H1 (cell line): ENCODE measurements at regions not wholly inside any gene's neighbourhood (a gene's known extent, or its start where the extent isn't known, plus 50 kb on each side); places are given as distances from the start of the nearest gene placed in this dataset.

Experiments
- CTCF ChIA-PET: fragments of 300-600 bp; sonication (Branson Sonifier 250); formaldehyde crosslinking; loops from one replicate; lab custom pipeline; 2021; ENCODE audit not compliant: partially characterized antibody; lab: Charles Lee
- POLR2A ChIA-PET: fragments of 300-600 bp; sonication (Branson Sonifier 250); formaldehyde crosslinking; loops from one replicate; lab custom pipeline; 2021; ENCODE audit warnings: inconsistent platforms; ENCODE audit not compliant: partially characterized antibody; lab: Charles Lee
- DNase-seq, 2 experiments: peaks; one replicate each; pipeline versions ENCODE4 v3.0.0 to v3.0.0-alpha.2; 2010 to 2022; ENCODE audit warnings: low spot score in 2 of 2, low read depth in 1 of 2, mixed read lengths in 1 of 2
- FAIRE-seq: peaks from 2 replicates; lab custom pipeline; 2011; peaks lifted over from hg19 to GRCh38; lab: Jason Lieb, UNC
- H2AFZ ChIP-seq: 2 replicates; pipeline ENCODE4 v1.8.1; 2012; ENCODE audit warnings: low read length, inconsistent platforms
- H2AK5ac ChIP-seq: 2 replicates; pipeline ENCODE4 v1.6.1; 2013; ENCODE audit warnings: low read depth, low read length
- H2BK120ac ChIP-seq: replicated peaks from 2 replicates; pipeline ENCODE3; 2013; ENCODE audit warnings: low read depth, low read length, inconsistent platforms
- H2BK12ac ChIP-seq: 2 replicates; pipeline ENCODE4 v1.6.1; 2013; ENCODE audit warnings: low read depth, low read length
- H2BK15ac ChIP-seq: 2 replicates; pipeline ENCODE4 v1.6.1; 2013; ENCODE audit warnings: low read length
- H2BK20ac ChIP-seq: 2 replicates; pipeline ENCODE4 v1.6.1; 2013; ENCODE audit warnings: low read length
- H2BK5ac ChIP-seq: 2 replicates; pipeline ENCODE4 v1.6.1; 2013; ENCODE audit warnings: low read depth, low read length
- H3K14ac ChIP-seq: 2 replicates; pipeline ENCODE4 v1.6.1; 2013; ENCODE audit warnings: inconsistent platforms; ENCODE audit not compliant: insufficient read length
- H3K18ac ChIP-seq: 2 replicates; pipeline ENCODE4 v1.6.1; 2013; ENCODE audit warnings: low read length; ENCODE audit errors: extremely low read depth
- H3K23ac ChIP-seq: 2 replicates; pipeline ENCODE4 v1.6.1; 2013; ENCODE audit warnings: inconsistent platforms; ENCODE audit not compliant: insufficient read length
- H3K23me2 ChIP-seq: 2 replicates; pipeline ENCODE4 v1.6.1; 2013; ENCODE audit warnings: low read depth, low read length
- H3K27ac ChIP-seq: 2 replicates; pipeline ENCODE4 v1.6.1; 2011; ENCODE audit warnings: low read depth, low read length, inconsistent platforms
- H3K27me3 ChIP-seq, 4 experiments: replicated peaks in 1 of 4; 1 replicate in 1 of 4; 2 replicates in 3 of 4; pipeline versions ENCODE4 v1.6.1 to v1.8.1; 2011 to 2013; ENCODE audit warnings: low read length in 3 of 4, mild to moderate bottlenecking in 3 of 4, inconsistent platforms in 2 of 4, mixed read lengths in 2 of 4, moderate library complexity in 1 of 4; ENCODE audit not compliant: control insufficient read depth in 3 of 4, insufficient read depth in 3 of 4; ENCODE audit errors: extremely low read depth in 1 of 4
- H3K36me3 ChIP-seq, 4 experiments: 2 replicates each; pipeline versions ENCODE4 v1.6.1 to v1.8.1; 2011 to 2013; ENCODE audit warnings: mild to moderate bottlenecking in 4 of 4, low read length in 3 of 4, moderate library complexity in 2 of 4, control low read depth in 1 of 4, inconsistent platforms in 1 of 4; ENCODE audit not compliant: insufficient read depth in 4 of 4, control insufficient read depth in 2 of 4
- H3K4ac ChIP-seq: replicated peaks from 2 replicates; pipeline ENCODE3; 2013; ENCODE audit warnings: low read length, low read depth, mixed read lengths, inconsistent platforms; ENCODE audit not compliant: insufficient read length
- H3K4me1 ChIP-seq, 4 experiments: replicated peaks in 1 of 4; 1 replicate in 1 of 4; 2 replicates in 3 of 4; pipeline versions ENCODE4 v1.6.1 to v1.8.1; 2011 to 2013; ENCODE audit warnings: low read length in 3 of 4, inconsistent platforms in 2 of 4, mixed read lengths in 1 of 4; ENCODE audit not compliant: insufficient read depth in 4 of 4, control insufficient read depth in 3 of 4
- H3K4me2 ChIP-seq, 2 experiments: 2 replicates each; pipeline versions ENCODE4 v1.6.1 to v1.8.1; 2011 to 2013; ENCODE audit warnings: low read depth in 2 of 2, low read length in 2 of 2, control low read depth in 1 of 2, inconsistent platforms in 1 of 2, mild to moderate bottlenecking in 1 of 2; ENCODE audit not compliant: insufficient read depth in 1 of 2
- H3K4me3 ChIP-seq, 4 experiments: fragments of 200-600, 300-600 bp in 1 of 4; sonication (generic), shearing (Covaris generic), sonication (Bioruptor Twin) in 1 of 4; 2 replicates each; pipeline versions ENCODE4 v1.5.1 to v1.8.1; 2011 to 2016; ENCODE audit warnings: low read length in 4 of 4, low read depth in 3 of 4, control low read depth in 2 of 4, inconsistent platforms in 2 of 4, mild to moderate bottlenecking in 2 of 4, mixed read lengths in 1 of 4, moderate library complexity in 1 of 4; ENCODE audit not compliant: insufficient read depth in 2 of 4; ENCODE audit errors: extremely low read depth in 1 of 4
- H3K56ac ChIP-seq: replicated peaks from 2 replicates; pipeline ENCODE3; 2013; ENCODE audit warnings: low read depth, mild to moderate bottlenecking, mixed read lengths, low read length, inconsistent platforms; ENCODE audit not compliant: insufficient read length
- H3K79me1 ChIP-seq: 2 replicates; pipeline ENCODE4 v1.6.1; 2013; ENCODE audit warnings: low read depth, low read length, control low read depth
- H3K79me2 ChIP-seq, 2 experiments: 2 replicates each; pipeline versions ENCODE4 v1.6.1 to v1.8.1; 2012 to 2013; ENCODE audit warnings: low read length in 2 of 2, mild to moderate bottlenecking in 2 of 2, inconsistent platforms in 1 of 2; ENCODE audit not compliant: insufficient read depth in 2 of 2, control insufficient read depth in 1 of 2
- H3K9ac ChIP-seq, 4 experiments: replicated peaks in 1 of 4; 1 replicate in 1 of 4; 2 replicates in 3 of 4; pipeline versions ENCODE4 v1.6.1 to v1.8.1; 2011 to 2013; ENCODE audit warnings: low read depth in 3 of 4, low read length in 3 of 4, control low read depth in 2 of 4, mild to moderate bottlenecking in 2 of 4, moderate library complexity in 2 of 4, inconsistent platforms in 1 of 4; ENCODE audit errors: extremely low read depth in 1 of 4
- H3K9me3 ChIP-seq, 2 experiments: 2 replicates each; pipeline versions ENCODE4 v1.6.1 to v1.8.1; 2012 to 2013; ENCODE audit warnings: mild to moderate bottlenecking in 2 of 2, moderate library complexity in 2 of 2, control low read depth in 1 of 2, inconsistent platforms in 1 of 2, low read depth in 1 of 2, low read length in 1 of 2, mixed read lengths in 1 of 2; ENCODE audit not compliant: insufficient read depth in 2 of 2
- H4K20me1 ChIP-seq, 2 experiments: replicated peaks in 1 of 2; 2 replicates each; pipeline versions ENCODE3 to v1.8.1; 2011 to 2013; ENCODE audit warnings: inconsistent platforms in 2 of 2, low read length in 2 of 2, mild to moderate bottlenecking in 1 of 2; ENCODE audit not compliant: insufficient read depth in 2 of 2, control insufficient read depth in 1 of 2
- H4K5ac ChIP-seq: 2 replicates; pipeline ENCODE4 v1.6.1; 2013; ENCODE audit warnings: low read length, low read depth, mixed read lengths, inconsistent platforms; ENCODE audit not compliant: insufficient read length
- H4K8ac ChIP-seq: 2 replicates; pipeline ENCODE4 v1.8.0; 2013; ENCODE audit warnings: mild to moderate bottlenecking, moderate library complexity, low read length, inconsistent platforms; ENCODE audit not compliant: insufficient read depth; ENCODE audit errors: extremely low read depth
- H4K91ac ChIP-seq: replicated peaks from 2 replicates; pipeline ENCODE3; 2013; ENCODE audit warnings: low read length, mixed read lengths, inconsistent platforms; ENCODE audit not compliant: insufficient read length
- JUN ChIP-seq: IDR thresholded peaks from 2 replicates; pipeline ENCODE4 v1.6.1; 2011; ENCODE audit warnings: low read depth, mild to moderate bottlenecking, improper control_type of control experiment, low read length
- MAFK ChIP-seq: IDR thresholded peaks from 2 replicates; pipeline ENCODE4 v1.6.1; 2012; ENCODE audit warnings: low read depth, mild to moderate bottlenecking, improper control_type of control experiment, low read length
- POLR2AphosphoS5 ChIP-seq: IDR thresholded peaks from 2 replicates; pipeline ENCODE4 v1.6.1; 2011; ENCODE audit warnings: low read depth, low read length
- whole genome bisulfite sequencing, 2 experiments: shearing (Covaris generic) in 1 of 2; methylation state at CpG; one replicate each; pipeline versions ENCODE4 v1.1.6 to v1.1.7; 2013 to 2015; ENCODE audit warnings: low lambda C conversion rate in 2 of 2, mixed read lengths in 2 of 2, inconsistent platforms in 1 of 2, low coverage in 1 of 2, missing lambda C conversion rate in 1 of 2; ENCODE audit not compliant: insufficient replicate concordance in 2 of 2, insufficient coverage in 1 of 2, insufficient read length in 1 of 2; ENCODE audit errors: extremely low coverage in 1 of 2, missing lambda C conversion rate in 1 of 2; 5-methylcytosine and 5-hydroxymethylcytosine counted together

DNA sequence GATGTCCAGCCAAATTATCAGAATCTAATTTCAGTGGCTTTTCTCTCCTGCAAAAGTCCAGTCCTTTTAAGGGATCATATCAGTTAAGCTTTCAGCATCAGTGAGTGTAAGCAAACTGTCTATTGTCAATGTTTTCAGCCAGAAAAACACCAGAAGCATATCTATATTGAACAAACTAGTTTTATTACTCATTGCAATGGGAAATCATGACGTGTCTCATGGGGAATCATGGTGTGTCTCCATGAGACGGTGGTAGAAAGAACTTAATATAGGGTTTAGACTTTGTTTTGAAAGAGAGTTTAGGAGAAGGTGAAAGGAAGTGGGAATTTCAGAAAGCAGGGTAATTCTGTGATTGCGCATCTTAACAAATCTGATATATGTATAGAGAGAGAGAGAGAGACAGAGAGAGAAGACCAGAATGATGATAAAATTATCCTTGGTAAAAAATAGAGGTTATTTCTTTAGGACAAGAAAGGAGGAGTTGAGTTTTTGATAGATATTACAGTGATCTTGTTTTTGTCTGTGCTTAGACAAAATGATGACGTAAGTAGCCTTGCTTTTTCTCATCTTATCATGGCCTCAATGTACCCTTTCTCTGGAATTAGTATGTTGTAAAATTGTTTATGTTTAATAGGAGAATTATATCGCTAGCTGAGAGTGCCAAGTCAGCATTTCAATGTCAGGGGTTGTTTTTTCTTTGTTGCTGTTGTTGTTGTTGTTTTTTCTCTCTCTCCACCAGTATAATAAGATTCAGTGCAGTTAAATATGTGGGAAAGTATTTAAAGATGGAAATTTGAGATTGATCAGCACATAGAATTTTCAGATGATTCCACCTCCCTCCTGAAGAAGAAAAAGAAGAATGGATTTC lies 129.9 kb upstream of the OSTN start:
- H3K27me3 ChIP-seq, result no peaks in the 10 kb centered on the region
- FAIRE-seq (no peak), DNase-seq (no peak)
- no peak overlapping the region for H3K4me3 ChIP-seq
- H3K4ac ChIP-seq, result no peak overlapping the region
- no peak overlapping the region for H4K8ac ChIP-seq
- H4K5ac ChIP-seq, result no peak overlapping the region
- H2BK20ac ChIP-seq, result no peak overlapping the region
- no peak overlapping the region for H2BK15ac ChIP-seq
- H3K9me3 ChIP-seq, result no peaks in the 10 kb centered on the region
- no peak overlapping the region for H3K4me2 ChIP-seq
- no peak overlapping the region for H2BK120ac ChIP-seq
- no peaks in the 10 kb centered on the region for H4K20me1 ChIP-seq
- no peak overlapping the region for H3K23ac ChIP-seq
- no peak overlapping the region for H3K9ac ChIP-seq
- H3K79me2 ChIP-seq, result no peaks in the 10 kb centered on the region
- H2BK5ac ChIP-seq, result no peak overlapping the region
- no peak overlapping the region for H4K91ac ChIP-seq
- H3K79me1 ChIP-seq, result no peaks in the 10 kb centered on the region
- 94% methylated on average over 5 of the region's 5 CpGs; no CpG with 5 or more reads in 1 of the 2 experiments for WGBS, 2 experiments
- H3K23me2 ChIP-seq, result no peaks in the 10 kb centered on the region
- H3K18ac ChIP-seq, result no peak overlapping the region
- no peak overlapping the region for H2AFZ ChIP-seq
- no peaks in the 10 kb centered on the region for H3K36me3 ChIP-seq
- H3K14ac ChIP-seq, result no peak overlapping the region
- no peak overlapping the region for H2BK12ac ChIP-seq
- no peak for TF ChIP-seq JUN
- no peak for TF ChIP-seq POLR2AphosphoS5
- TF ChIP-seq MAFK, result peak; percentile 59; the same call in 1 of the 2 replicates
- H3K4me1 ChIP-seq, result no peaks in the 10 kb centered on the region
- no peak overlapping the region for H3K27ac ChIP-seq
- ChIA-PET POLR2A (no interaction called here), CTCF (no interaction called here)
- H2AK5ac ChIP-seq, result no peak overlapping the region
- no peak overlapping the region for H3K56ac ChIP-seq
